GM12865 (cell line): ENCODE measurements at regions not wholly inside any gene's neighbourhood (a gene's known extent, or its start where the extent isn't known, plus 50 kb on each side); places are given as distances from the start of the nearest gene placed in this dataset.

Experiments
- DNase-seq: peaks from one replicate; pipeline ENCODE4 v3.0.0; 2010; ENCODE audit warnings: low read depth
- H3K4me3 ChIP-seq: 2 replicates; pipeline ENCODE4 v1.5.1; 2011; ENCODE audit warnings: mild to moderate bottlenecking, low read depth, low read length, control low read depth
- CTCF ChIP-seq: IDR thresholded peaks from 2 replicates; pipeline ENCODE4 v1.5.1; 2011; ENCODE audit warnings: low read length, control low read depth, low read depth, inconsistent platforms; ENCODE audit not compliant: insufficient read depth; ENCODE audit errors: missing control alignments

- DNase-seq, result peak; percentile 43
- H3K4me3 ChIP-seq, result no peak overlapping the region; the same call in 1 of the 2 replicates
- no peak for TF ChIP-seq CTCF
Observed at GRCh38 chr3:186476044-186476468, 68.1 kb downstream of the CRYGS start.

- DNase-seq, result no peak
- H3K4me3 ChIP-seq, result no peak overlapping the region
- TF ChIP-seq CTCF, result no peak
Observed at GRCh38 chr3:186473166-186473565, 71.0 kb downstream of the CRYGS start.

- no peak for TF ChIP-seq CTCF
- H3K4me3 ChIP-seq, result no peak overlapping the region
- DNase-seq, result no peak
Observed at GRCh38 chr3:186472456-186473008, 71.6 kb downstream of the CRYGS start.

GRCh38 chr3:186471771-186472170, 72.4 kb downstream of the CRYGS start:
- H3K4me3 ChIP-seq, result no peak overlapping the region
- no peak for TF ChIP-seq CTCF

GRCh38 chr3:186469525-186469924, 74.7 kb downstream of the CRYGS start:
- TF ChIP-seq CTCF, result no peak
- no peak overlapping the region for H3K4me3 ChIP-seq
- no peak for DNase-seq

More at GRCh38 chr3:186471771-186472170, 72.4 kb downstream of the CRYGS start:
- no peak for DNase-seq

GRCh38 chr3:186467969-186468368, 76.2 kb downstream of the CRYGS start:
- H3K4me3 ChIP-seq, result no peak overlapping the region
- no peak for DNase-seq
- no peak for TF ChIP-seq CTCF

GRCh38 chr3:186466391-186466974, 77.7 kb downstream of the CRYGS start:
- no peak for DNase-seq
- TF ChIP-seq CTCF, result no peak
- H3K4me3 ChIP-seq, result no peak overlapping the region
